Activated CD4-positive, alpha-beta T cell treated with anti-CD3 and anti-CD28 coated beads, Interleukin-2, amount 50 U/mL, for 4 hours (primary cell): ENCODE measurements at regions not wholly inside any gene's neighbourhood (a gene's known extent, or its start where the extent isn't known, plus 50 kb on each side); places are given as distances from the start of the nearest gene placed in this dataset.
"Not testable (repeated sequence)": the region's sequence is repeated elsewhere in the genome, so short reads cannot be mapped to it uniquely, and the experiment has no call there.

Experiments
- DNase-seq, 2 experiments: peaks; one replicate each; pipeline ENCODE4 v3.0.0-alpha.2; 2020

DNA sequence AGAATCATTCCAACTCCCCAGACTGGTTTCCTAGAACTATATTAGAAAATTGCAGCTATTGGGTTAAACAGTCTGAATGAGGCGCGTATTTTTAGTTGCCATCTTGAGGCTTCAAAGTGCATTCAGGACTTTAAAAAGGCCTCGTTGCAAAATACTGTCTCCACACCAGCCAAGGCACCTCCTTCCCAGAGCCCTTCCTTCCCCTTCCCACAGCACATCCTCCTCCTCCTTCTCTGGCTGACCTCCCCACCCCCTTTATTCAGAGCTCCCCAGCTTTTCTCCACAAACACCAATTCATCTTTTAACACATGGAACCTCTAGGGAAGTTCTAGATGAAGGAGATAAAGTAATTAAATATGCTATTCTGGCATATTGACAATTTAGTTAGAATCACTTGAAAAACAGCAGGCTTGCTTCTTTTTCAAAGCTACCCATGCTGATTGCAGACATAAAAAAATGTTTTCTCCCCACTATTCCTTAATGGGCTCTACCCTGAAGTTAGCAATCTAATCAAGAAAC is 90.3 kb downstream of the RTP5 start:
- DNase-seq: no peak

DNA sequence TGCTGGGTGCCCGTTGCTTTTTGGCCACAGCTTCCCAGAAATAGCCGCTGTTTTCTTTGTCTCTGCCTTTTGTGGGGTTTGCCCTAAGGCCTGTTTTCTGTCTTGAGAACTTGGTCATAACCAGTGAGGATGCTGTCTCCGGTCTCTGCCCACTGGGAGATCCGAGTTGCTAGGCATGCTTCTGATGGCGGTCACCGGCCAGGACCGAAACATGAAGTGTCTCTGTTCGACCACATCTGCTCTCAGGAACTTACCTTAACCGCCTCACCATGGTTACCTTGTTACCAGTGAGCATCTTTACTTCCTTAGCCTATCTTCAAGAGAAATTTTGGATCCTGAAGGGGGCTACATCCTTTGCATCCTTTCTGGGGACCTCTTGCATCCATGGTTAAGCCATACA is 91.9 kb downstream of the RTP5 start:
- DNase-seq: no peak

DNA sequence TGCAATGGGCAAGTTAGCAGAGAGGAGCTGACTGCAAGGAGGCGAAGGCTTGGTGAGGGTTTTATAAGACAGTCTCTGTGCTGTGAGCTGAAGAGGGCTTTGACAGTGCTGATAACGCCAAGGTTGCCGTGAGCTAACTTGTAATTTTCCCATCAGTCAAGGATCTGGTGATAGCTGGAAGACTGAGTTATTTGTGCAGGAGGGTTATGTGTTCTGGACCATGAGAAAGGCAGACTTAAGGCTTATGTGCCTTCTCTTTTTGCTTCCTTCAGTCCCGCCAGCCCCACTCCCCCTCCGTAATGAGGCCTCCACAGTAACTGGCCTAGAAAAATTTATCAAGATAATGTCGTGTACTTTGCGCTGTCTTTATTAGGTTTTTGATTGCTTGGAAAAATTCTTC is 94.6 kb downstream of the RTP5 start:
- no peak for DNase-seq

DNA sequence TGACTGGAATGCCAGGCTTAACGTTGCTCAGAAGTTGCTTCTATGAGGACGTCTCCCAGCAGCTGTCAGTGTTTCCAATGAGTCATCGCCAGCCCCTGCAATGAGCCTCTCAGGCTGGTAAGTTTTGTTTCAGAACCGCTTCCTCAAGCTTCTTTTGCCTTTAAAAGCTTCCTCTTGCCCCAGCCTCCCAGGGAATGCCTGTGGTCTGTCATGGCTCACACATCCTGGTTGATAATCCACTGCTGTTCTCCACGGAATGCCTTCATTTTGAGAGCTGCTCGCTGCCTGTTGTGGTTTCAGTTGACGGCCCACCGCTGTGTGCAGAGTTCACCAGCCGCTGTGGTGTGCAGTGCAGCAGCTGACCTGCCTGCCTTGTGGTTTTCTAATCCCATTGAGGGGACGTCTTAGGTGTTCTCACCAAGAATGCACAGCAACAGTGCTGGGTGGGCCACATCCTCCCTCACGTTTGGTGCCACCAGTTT is 96.4 kb downstream of the RTP5 start:
- peak; percentile 74 to 79 for DNase-seq

DNA sequence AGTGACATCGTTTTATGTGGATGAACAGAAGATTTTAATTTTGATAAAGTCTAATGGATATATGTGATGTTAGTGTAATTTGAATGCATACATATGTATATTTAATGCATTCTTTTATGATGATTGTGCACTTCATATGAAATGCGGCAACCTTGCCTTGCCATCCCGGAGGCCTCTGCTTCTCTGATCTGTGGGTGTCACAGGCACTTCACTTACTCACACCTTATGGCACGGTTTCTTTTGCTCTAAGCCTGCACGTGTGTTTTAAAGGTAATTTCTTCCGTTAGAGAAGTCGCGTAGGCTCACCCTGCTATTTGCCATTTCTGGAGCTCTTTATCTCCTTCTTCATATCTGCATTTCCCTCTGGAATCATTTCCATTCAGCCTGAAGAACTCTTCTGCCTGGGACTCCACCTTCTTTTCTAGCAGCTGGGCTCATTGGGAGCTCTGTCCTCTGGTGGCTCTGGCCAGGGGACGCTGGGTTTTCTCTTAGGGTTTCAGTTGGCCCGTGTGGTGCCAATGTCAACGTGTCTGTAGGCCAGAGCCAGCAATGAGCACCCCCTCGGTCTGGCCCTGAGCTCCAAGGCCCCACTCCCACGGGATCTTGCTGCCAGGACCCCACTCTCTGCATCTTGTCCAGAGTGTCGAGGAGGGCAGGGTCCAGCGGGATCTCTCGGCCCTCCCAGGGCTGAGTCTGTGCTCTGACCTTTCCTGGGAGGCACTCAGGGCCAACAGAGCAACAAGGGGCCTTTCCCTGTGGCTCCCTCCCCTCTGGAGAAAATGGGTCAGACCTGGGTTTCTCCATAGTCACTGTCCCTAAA is 97.3 kb downstream of the RTP5 start:
- no peak for DNase-seq

DNA sequence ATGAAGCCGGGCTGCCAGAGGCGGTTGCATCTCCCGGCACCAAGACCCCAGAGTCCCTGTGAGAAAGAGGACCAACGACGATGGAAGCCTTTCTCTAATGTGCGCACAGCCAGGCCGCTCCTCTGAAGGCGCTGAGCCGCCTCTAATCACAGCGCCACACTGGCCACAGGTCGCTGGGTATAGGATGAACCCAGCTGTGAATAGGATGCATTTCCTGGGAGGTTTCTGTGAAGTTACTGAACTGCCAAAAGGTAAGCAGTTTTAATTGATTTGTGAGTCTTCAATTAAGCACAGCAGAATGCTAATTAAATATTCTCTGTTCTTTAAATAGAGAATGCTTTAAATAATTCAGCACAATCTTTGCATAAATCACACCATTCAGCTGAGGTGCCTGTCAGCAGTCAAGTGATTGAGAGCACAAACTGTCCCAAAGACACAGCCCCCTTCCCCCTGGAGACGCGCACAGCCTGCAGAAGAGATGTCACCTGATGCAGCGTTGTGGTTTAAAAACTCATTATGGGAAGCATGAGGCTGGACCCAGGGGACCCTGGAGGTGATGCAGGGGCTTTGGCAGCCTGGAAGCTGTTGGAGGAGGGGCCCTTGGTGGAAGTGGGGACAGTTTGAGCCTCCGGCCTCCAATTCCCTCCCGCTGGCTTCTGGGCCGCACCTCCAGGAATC is 98.1 kb downstream of the RTP5 start:
- DNase-seq: no peak

DNA sequence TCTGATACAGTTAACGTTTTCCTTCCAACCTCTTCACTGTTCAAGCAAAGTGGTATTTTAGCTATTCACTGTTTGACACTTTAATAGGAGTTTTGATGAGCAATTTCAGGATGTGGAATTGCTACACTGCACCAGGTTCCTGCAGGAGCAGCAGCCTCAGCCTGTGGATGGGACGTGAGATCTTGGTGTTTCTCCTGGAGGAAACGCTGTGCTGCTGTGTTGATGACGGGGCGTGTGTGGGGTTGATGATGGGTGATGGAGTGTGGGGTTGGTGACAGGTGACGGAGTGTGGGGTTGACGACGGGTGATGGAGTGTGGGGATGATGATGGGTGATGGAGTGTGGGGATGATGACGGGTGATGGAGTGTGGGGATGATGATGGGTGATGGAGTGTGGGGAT is 98.9 kb downstream of the RTP5 start:
- no peak for DNase-seq

DNA sequence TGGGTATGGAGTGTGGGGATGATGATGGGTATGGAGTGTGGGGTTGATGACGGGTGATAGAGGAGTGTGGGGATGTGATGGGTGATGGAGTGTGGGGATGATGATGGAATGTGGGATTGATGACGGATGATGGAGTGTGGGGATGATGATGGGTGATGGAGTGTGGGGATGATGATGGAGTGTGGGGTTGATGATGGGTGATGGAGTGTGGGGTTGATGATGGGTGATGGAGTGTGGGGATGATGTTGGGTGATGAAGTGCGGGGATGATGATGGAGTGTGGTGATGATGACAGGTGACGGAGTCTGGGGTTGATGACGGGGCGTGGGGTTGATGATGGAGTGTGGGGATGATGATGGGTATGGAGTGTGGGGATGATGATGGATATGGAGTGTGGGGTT is 99.7 kb downstream of the RTP5 start:
- DNase-seq: not testable (repeated sequence)

DNA sequence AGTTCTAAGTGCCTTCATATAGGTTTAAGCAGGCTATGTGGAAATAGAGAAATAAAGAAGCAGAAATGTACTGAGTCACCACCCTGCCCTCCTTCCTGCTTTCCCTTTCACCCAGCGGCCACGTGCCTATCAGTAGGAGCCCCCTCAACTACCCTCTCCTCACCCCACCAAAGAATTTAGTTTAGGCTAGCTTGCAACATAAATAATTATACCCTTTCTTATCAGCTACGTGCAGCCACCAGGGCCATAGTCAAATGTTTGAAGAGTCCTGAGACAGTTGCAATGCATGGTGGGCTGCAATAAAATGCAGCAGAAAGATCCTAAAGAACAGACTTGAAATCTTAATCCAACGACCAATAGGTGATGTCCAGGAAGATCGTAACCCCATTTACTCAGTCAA is 101.2 kb downstream of the RTP5 start:
- DNase-seq: no peak

DNA sequence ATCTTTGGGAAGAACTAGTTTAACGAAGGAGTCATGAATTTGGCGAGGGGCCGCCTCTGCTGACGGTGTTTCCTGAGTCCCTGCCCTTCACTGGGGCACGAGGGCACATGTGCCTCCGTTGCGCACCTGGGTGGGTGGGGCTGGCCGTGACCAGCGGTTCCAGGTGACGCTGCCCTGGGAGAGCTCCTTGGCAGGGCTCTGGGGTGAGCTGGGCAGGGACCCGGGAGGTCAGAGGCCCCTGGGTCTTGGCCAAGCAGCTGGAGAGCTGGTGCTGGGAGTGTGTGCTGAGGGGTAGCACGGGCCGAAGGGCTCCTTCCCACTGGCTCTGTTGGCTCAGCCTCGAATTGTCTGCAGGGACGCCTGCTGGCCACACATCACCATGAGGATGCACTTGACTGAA is 104.6 kb downstream of the RTP5 start:
- no peak for DNase-seq

DNA sequence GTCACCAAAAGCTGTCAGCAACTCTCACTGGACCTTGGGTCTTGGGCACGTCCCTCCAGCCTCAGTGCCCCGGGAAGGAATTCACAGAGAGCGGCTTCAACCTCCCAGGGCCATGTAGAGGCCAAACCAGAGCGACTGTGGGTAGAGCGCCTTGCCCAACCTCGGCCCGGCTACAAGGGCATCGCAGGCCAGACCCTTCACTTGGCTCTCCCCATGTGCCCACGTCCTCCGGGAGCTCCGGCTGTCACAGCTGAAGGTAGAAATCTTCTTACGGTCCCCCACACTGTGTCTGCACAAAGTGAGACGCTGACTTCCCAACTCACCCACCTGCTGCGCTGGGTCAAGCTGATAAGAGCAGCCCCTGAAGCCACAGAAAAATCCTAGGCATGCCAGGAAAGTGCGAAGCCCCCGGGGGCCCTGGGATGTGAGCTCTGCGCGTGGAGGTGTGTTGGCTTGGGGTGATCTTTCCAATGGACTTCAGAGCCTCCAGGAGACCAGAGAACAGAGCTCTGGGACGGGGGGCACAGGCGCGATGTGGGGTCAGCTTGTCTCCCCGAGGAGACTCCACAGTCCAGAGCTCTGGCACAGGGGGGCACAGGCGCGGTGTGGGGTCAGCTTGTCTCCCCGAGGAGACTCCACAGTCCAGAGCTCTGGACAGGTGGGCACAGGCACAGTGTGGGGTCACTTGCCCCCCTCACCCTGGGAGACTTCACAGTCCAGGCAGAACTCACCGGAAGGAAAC is 105.5 kb downstream of the RTP5 start:
- DNase-seq: no peak

DNA sequence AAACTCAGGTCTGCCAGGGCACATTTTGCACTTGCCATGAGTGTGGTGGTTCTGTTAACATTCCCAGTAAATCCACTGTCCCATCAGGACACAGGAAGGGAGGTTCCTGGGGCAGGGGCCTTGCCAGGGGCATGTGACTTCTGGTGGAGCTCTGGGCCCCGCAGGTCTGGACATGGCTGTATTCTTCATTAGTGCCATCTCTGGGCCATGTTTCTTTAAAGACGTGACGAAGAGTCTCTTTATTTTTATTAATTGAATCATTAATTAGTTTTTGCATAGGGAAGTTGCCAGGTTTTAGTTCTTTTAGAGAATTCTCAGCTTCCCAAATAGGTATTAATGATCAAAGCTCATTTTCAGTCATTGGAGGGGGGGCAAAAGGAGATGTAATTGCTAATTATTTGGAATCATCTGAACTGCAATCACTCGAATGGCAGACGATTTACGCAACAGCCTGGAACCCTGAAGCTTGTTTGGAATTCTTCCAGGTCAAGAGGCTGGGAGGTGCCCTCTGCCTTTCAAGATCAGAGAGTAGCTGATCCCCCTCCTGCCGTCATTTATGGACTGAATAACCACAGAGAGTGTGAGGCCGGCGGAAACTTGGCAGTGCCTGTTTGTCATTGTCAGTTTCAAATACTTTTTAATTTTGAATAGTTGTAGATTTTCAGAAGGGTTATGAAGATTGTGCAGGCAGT is 106.2 kb downstream of the RTP5 start:
- DNase-seq: no peak

DNA sequence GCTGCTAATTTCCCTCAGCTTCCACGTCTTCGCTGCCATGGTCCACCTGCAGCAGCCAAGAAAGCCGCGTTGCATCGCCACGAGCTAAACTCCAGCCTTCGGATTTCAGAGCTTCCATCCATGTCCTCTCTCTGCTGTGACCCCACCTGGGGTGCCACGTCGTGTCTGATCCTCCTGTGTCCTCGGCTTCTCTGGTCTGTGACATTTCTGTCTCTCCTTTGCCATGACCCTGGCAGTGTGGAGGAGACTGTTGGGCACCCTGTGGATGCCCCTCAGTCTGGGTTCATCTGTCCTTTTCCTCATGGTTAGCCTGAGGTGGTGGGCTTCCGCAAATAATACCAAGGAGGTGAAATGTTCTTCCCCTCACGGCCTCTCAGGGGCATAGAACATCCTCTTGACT is 106.8 kb downstream of the RTP5 start:
- DNase-seq: no peak

DNA sequence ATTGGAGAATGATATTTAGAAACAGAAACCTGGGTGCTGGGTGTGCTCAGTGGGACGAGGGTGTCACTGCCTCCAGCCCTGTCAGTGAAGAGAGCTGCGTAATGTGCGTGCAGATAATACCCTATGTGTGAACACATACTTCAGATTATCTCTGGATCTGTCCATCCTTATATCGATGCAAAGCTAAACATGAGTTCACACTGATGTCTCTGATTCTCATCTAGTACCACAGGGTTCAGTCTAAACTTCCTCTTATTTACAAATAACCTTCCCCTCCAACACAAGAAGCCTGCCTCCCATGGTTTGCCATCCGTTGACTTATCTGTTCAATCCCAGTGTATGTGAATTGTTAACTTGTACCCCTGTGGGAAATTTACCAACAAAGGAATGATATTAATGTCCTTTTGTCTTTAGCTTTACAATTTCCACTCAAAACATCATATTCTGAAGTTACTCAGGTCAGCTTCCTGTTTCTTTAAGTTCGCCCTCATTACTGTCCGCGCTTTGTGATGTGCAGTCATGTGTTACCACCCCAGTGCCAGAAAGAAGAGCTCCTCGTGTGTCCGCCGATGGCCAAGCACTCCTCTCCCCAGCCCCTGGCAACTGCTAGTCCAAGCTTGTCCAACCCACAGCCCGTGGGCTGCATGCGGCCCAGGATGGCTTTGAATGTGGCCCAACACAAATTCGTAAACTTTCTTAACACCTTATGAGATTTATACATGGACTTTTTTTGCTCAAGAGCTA is 108.2 kb downstream of the RTP5 start:
- DNase-seq: no peak

DNA sequence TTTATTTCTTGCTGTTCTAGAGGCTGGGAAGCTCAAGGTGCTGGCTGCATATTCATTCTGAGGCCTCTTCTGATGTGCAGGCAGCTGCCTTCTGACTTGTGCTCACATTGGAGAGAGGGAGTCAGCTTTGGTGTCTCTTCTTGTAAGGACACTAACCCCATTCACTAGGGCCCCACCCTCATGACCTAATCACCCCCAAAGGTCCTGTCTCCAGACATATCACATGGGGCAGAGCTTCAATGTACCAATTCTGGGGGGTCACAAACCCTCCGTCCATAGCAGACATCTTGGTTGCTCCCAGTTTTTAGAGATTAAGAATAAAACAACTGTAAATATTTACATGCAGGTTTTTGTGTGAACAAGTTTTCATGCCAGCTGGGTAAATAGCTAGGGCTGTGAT is 109.1 kb downstream of the RTP5 start:
- DNase-seq: no peak

DNA sequence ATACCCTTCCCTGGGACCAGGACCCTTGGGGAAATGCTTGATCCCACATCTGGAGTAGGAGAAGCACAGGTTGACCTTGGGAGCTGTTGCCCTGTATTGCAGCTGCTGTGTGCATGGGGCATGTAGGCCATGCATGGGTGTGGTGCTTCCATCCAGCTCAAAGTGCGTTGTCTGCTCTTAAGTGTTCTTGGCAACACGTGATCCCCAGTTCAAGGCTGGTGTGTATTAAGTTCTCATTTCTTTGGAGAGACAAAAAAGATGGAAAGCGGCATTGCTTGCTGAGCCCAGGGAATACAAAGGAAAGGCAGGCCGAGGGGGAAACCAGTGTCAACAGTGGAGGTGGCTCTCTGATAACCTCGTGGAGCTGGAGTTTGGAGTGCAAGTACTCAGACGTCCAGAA is 110.7 kb downstream of the RTP5 start:
- DNase-seq: no peak

DNA sequence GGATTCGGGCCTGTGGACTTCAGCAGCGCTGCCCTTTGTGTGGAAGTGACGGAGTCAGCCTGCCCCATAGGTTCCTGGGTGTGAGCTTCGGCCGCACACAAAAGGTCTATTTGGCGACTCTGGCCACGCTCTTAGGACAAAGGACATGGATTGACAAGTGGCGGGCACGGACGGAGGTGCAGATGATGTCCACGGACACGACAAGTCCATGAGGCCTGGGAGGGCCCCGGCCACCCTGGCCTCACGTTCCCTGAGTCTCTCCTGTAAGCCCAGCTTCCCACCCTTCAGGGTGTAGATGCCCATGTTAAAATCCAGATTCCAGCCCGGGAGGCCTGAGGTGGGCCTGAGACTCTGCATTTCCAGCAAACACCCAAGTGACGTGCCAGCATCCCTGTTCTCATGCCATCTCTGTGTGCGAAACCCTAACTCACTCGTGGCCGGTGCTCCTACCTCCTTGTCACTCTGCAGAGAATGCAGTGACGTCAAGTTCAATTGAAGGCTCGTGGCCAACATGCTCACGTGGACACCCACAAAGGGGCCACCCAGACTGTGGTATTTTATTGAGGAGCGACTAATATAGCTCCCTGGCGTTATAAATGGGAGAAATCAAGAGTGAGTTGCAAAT is 111.7 kb downstream of the RTP5 start:
- DNase-seq: no peak

DNA sequence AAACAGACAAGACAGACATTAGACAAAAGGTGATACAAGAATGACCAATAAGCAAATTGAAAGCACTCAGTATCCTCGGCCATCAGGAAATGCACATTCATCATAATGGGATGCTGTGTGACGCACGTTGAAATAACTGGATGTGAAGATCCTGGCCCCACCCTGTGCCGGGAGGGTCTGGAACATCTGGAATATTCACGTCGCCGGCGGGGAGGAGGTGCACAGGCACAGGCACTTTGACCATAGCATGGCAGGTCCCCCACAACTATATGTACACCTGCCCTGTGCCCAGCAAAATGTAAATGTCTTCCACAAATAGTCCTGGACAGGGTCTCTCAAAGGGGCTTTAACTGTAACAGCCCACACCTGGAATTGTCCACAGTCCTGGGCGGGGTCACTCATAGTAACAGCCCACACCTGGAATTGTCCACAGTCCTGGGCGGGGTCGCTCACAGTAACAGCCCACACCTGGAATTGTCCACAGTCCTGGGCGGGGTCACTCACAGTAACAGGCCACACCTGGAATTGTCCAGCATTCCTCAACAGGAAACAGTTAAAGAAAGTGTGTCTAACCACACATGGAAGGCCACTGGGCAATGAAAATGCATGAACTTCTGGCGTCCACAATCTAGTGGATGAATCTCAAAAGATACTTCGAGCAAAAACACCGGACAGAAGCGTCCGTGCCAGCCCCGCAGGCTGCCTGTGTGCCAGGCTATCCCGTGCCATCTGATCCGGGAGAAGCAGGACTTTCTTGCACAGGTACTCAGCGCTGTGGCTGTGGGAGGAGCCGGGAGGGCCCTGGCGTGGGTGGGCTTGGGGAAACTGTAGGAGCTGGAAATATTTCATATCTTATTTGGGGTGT is 113.4 kb downstream of the RTP5 start:
- no peak for DNase-seq

DNA sequence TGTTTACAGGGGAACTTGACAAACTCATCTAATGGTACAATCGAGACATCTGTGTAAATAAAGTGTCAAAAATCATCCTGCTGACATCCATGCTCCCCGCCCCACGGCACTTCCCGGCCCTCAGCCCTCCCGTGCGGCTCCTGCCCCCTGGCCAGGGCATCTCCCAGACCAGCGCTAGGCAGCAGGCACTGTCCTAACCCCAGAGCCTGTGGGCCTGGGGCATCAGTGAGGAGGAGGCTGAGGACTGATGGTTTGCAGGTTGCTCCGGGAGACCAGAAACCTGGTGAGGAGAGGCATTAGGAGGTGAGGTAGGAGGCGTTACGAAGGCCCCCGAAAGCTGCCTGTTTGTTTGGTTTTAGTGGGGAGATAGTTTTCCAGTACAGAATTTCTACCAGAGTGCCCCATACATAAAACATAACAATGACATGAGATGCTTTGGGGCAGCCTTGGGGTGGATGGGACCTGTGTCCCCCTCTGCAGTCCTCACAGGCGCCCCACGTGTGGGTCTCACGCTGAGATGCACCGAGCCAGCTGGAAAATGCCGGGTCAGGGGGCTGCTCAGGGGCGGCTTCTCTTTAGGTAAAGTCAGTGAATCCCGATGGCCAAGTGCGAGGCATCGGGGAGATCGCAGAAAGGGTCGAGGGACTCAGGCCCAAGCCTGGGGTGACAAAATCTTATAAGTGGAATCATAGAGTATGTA is 114.2 kb downstream of the RTP5 start:
- DNase-seq: no peak

DNA sequence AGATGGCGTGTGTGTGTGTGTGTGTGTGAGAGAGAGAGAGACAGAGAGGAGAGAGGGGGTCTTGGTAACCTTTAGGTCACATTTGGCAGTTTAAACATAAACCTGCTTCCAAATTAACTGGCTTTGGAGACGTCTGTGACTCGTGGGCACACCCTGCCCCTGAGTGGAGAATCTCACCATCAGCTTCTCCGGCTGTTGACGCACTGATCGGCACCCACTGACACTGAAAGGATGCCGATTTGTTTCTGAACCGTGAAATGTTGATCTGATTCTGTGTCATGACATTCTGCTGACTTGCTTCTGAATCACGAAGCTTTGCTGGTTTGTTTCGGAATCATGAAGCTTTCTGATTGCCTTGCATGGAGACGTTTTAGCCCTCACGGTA is 114.7 kb downstream of the RTP5 start:
- DNase-seq: no peak
